Stimulated activated CD4-positive, alpha-beta T cell treated with anti-CD3 and anti-CD28 coated beads, Interleukin-4, amount 100 ng/mL, for 24 hours (primary cell): ENCODE measurements at regions not wholly inside any gene's neighbourhood (a gene's known extent, or its start where the extent isn't known, plus 50 kb on each side); places are given as distances from the start of the nearest gene placed in this dataset.
"Not testable (repeated sequence)": the region's sequence is repeated elsewhere in the genome, so short reads cannot be mapped to it uniquely, and the experiment has no call there.

Experiments used
- DNase-seq: peaks from one replicate; pipeline ENCODE4 v3.0.0-alpha.2; 2020

- DNase-seq = no peak
Measured at GRCh38 chr15:53116169-53116568, 326.0 kb upstream of the ONECUT1 start.

- no peak for DNase-seq
Measured at GRCh38 chr15:53115563-53115962, 325.4 kb upstream of the ONECUT1 start.

GRCh38 chr15:53114960-53115359 lies 324.8 kb upstream of the ONECUT1 start:
- no peak for DNase-seq

GRCh38 chr15:53110999-53111398 lies 320.9 kb upstream of the ONECUT1 start:
- no peak for DNase-seq

GRCh38 chr15:53108319-53108718 lies 318.2 kb upstream of the ONECUT1 start:
- no peak for DNase-seq

GRCh38 chr15:53107855-53108254 lies 317.7 kb upstream of the ONECUT1 start:
- no peak for DNase-seq

- no peak for DNase-seq
Measured at GRCh38 chr15:53106505-53107286, 316.6 kb upstream of the ONECUT1 start.

- DNase-seq = no peak
Measured at GRCh38 chr15:53102483-53102882, 312.3 kb upstream of the ONECUT1 start.

GRCh38 chr15:53080484-53080883 lies 290.3 kb upstream of the ONECUT1 start:
- no peak for DNase-seq

- no peak for DNase-seq
Measured at GRCh38 chr15:53074221-53074620, 284.1 kb upstream of the ONECUT1 start.

- DNase-seq = no peak
Measured at GRCh38 chr15:53072077-53072476, 281.9 kb upstream of the ONECUT1 start.

- no peak for DNase-seq
Measured at GRCh38 chr15:53068636-53069035, 278.5 kb upstream of the ONECUT1 start.

- DNase-seq = no peak
Measured at GRCh38 chr15:53059273-53060043, 269.3 kb upstream of the ONECUT1 start.

GRCh38 chr15:53046153-53046790 lies 256.1 kb upstream of the ONECUT1 start:
- no peak for DNase-seq

- no peak for DNase-seq
Measured at GRCh38 chr15:53038655-53038941, 248.5 kb upstream of the ONECUT1 start.

- DNase-seq = no peak
Measured at GRCh38 chr15:53037904-53038654, 247.9 kb upstream of the ONECUT1 start.

- no peak for DNase-seq
Measured at GRCh38 chr15:53036641-53037040, 246.5 kb upstream of the ONECUT1 start.

GRCh38 chr15:53034767-53035245 lies 244.7 kb upstream of the ONECUT1 start:
- DNase-seq = no peak

GRCh38 chr15:53033709-53034108 lies 243.6 kb upstream of the ONECUT1 start:
- no peak for DNase-seq

- DNase-seq = no peak
Measured at GRCh38 chr15:53031469-53031868, 241.3 kb upstream of the ONECUT1 start.

GRCh38 chr15:53022788-53023187 lies 232.7 kb upstream of the ONECUT1 start:
- DNase-seq = no peak

- DNase-seq = no peak
Measured at GRCh38 chr15:53013329-53013728, 223.2 kb upstream of the ONECUT1 start.

GRCh38 chr15:53011779-53012178 lies 221.6 kb upstream of the ONECUT1 start:
- not testable (repeated sequence) for DNase-seq
